Activated naive CD4-positive, alpha-beta T cell treated with Interleukin-2 at 50 U/mL for 16 hours (primary cell): ENCODE measurements at regions not wholly inside any gene's neighbourhood (a gene's known extent, or its start where the extent isn't known, plus 50 kb on each side); places are given as distances from the start of the nearest gene placed in this dataset.

Experiments
- DNase-seq: peaks from one replicate; pipeline ENCODE4 v3.0.0-alpha.2; 2020

- DNase-seq: no peak
Observed at GRCh38 chr22:48277868-48278581, 1515.6 kb downstream of the TBC1D22A start.

- DNase-seq: no peak
Observed at GRCh38 chr22:48276994-48277867, 1514.8 kb downstream of the TBC1D22A start.

GRCh38 chr22:48275412-48275811, 1513.0 kb downstream of the TBC1D22A start:
- no peak for DNase-seq

- DNase-seq: no peak
Observed at GRCh38 chr22:48270731-48271130, 1508.3 kb downstream of the TBC1D22A start.

- no peak for DNase-seq
Observed at GRCh38 chr22:48268771-48269552, 1506.5 kb downstream of the TBC1D22A start.

GRCh38 chr22:48268293-48268692, 1505.8 kb downstream of the TBC1D22A start:
- no peak for DNase-seq

GRCh38 chr22:48267681-48268080, 1505.2 kb downstream of the TBC1D22A start:
- DNase-seq: no peak

GRCh38 chr22:48265000-48265625, 1502.7 kb downstream of the TBC1D22A start:
- DNase-seq: no peak

GRCh38 chr22:48264586-48264985, 1502.1 kb downstream of the TBC1D22A start:
- DNase-seq: no peak

- no peak for DNase-seq
Observed at GRCh38 chr22:48263791-48264351, 1501.4 kb downstream of the TBC1D22A start.

- no peak for DNase-seq
Observed at GRCh38 chr22:48263431-48263765, 1500.9 kb downstream of the TBC1D22A start.

GRCh38 chr22:48262596-48263430, 1500.4 kb downstream of the TBC1D22A start:
- DNase-seq: no peak

- DNase-seq: no peak
Observed at GRCh38 chr22:48261706-48262105, 1499.3 kb downstream of the TBC1D22A start.

GRCh38 chr22:48261048-48261621, 1498.7 kb downstream of the TBC1D22A start:
- no peak for DNase-seq

GRCh38 chr22:48259991-48260670, 1497.7 kb downstream of the TBC1D22A start:
- DNase-seq: no peak

GRCh38 chr22:48258811-48259210, 1496.4 kb downstream of the TBC1D22A start:
- no peak for DNase-seq

- no peak for DNase-seq
Observed at GRCh38 chr22:48258064-48258701, 1495.7 kb downstream of the TBC1D22A start.

- DNase-seq: no peak
Observed at GRCh38 chr22:48257685-48258055, 1495.2 kb downstream of the TBC1D22A start.

GRCh38 chr22:48256776-48257684, 1494.6 kb downstream of the TBC1D22A start:
- DNase-seq: no peak
